GM23248 (cell line): ENCODE measurements at regions not wholly inside any gene's neighbourhood (a gene's known extent, or its start where the extent isn't known, plus 50 kb on each side); places are given as distances from the start of the nearest gene placed in this dataset.

Experiments
- DNase-seq: peaks from one replicate; pipeline ENCODE4 v3.0.0-alpha.2; 2015
- H2AFZ ChIP-seq: fragments of 200-600 bp; sonication (generic); 2 replicates; pipeline ENCODE4 v1.6.1; 2016; ENCODE audit warnings: antibody characterized with exemption
- H3F3A ChIP-seq: fragments of 200-600 bp; sonication (generic); 2 replicates; pipeline ENCODE4 v1.6.1; 2016; ENCODE audit warnings: mild to moderate bottlenecking, antibody characterized with exemption, mixed run types; ENCODE audit not compliant: insufficient read depth
- H3K27ac ChIP-seq: fragments of 200-600 bp; sonication (generic); 2 replicates; pipeline ENCODE4 v1.5.1; 2016; ENCODE audit warnings: mild to moderate bottlenecking
- H3K27me3 ChIP-seq: fragments of 200-600 bp; sonication (generic); replicated peaks from 2 replicates; pipeline ENCODE4 v1.6.1; 2016; ENCODE audit warnings: mild to moderate bottlenecking; ENCODE audit not compliant: insufficient read depth
- H3K36me3 ChIP-seq: fragments of 200-600 bp; sonication (generic); 2 replicates; pipeline ENCODE4 v1.6.1; 2016; ENCODE audit warnings: low read depth, mild to moderate bottlenecking
- H3K4me1 ChIP-seq: fragments of 200-600 bp; sonication (generic); 2 replicates; pipeline ENCODE4 v1.6.1; 2016; ENCODE audit warnings: mild to moderate bottlenecking; ENCODE audit not compliant: insufficient read depth
- H3K4me2 ChIP-seq: fragments of 200-600 bp; sonication (generic); one replicate; pipeline ENCODE4 v1.6.1; 2016; ENCODE audit warnings: mild to moderate bottlenecking; ENCODE audit not compliant: unreplicated experiment
- H3K4me3 ChIP-seq: fragments of 200-600 bp; sonication (generic); 2 replicates; pipeline ENCODE4 v1.5.1; 2016; ENCODE audit warnings: mild to moderate bottlenecking
- H3K79me2 ChIP-seq: fragments of 200-600 bp; sonication (generic); 2 replicates; pipeline ENCODE4 v1.6.1; 2016; ENCODE audit warnings: mild to moderate bottlenecking; ENCODE audit not compliant: insufficient read depth
- H3K9ac ChIP-seq: fragments of 200-600 bp; sonication (generic); 2 replicates; pipeline ENCODE4 v1.6.1; 2016; ENCODE audit warnings: mild to moderate bottlenecking
- H3K9me2 ChIP-seq: fragments of 200-600 bp; sonication (generic); 2 replicates; pipeline ENCODE4 v1.6.1; 2016; ENCODE audit warnings: mixed run types, mild to moderate bottlenecking, moderate library complexity; ENCODE audit not compliant: insufficient read depth
- H3K9me3 ChIP-seq: fragments of 200-600 bp; sonication (generic); one replicate; pipeline ENCODE4 v1.6.1; 2017; ENCODE audit warnings: low read depth
- H4K20me1 ChIP-seq: fragments of 200-600 bp; sonication (generic); 2 replicates; pipeline ENCODE4 v1.6.0; 2016; ENCODE audit not compliant: insufficient read depth
- EZH2 ChIP-seq: fragments of 200-600 bp; sonication (generic); IDR thresholded peaks from 2 replicates; pipeline ENCODE4 v1.6.1; 2018; ENCODE audit warnings: antibody characterized with exemption, mild to moderate bottlenecking; ENCODE audit not compliant: insufficient read depth, poor library complexity, severe bottlenecking
- EZH2phosphoT487 ChIP-seq: fragments of 200-600 bp; sonication (generic); IDR thresholded peaks from 2 replicates; pipeline ENCODE4 v1.6.1; 2018; ENCODE audit warnings: antibody characterized with exemption, moderate library complexity, mild to moderate bottlenecking, low read depth; ENCODE audit not compliant: insufficient read depth
- WGBS, 2 experiments: methylation state at CpG; one replicate each; pipeline ENCODE4 v1.1.6; 2015 to 2017; ENCODE audit warnings: low lambda C conversion rate in 2 of 2, low coverage in 1 of 2; ENCODE audit errors: missing lambda C conversion rate in 2 of 2; 5-methylcytosine and 5-hydroxymethylcytosine counted together
- in situ Hi-C: fragments of 300-500 bp; cut with MboI; formaldehyde crosslinking; loops from 2 replicates; pipeline ENCODE4 v1.15.0; 2020

DNA sequence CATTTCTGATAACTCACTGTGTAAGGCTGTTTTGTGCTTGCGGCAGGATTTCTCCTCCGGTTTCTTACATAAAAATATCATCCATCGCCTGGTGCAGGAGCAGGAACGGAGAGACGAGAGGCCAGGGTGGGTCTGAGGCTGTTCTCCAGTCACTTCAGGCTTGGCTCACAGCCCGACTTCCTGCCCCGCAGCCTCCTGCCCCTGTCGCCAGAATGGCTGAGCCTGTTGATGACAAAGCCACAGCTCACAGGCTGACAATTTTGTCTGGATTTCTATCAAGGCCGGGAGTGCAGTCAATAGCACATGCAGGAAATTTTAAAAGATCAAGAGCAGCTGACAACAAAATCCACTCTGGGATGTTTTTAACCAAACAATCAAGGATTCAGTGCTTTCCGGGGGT is 229.7 kb upstream of the ZNF32 start:
- peak overlapping the region; percentile 70 for H2AFZ ChIP-seq
- H3K4me1 ChIP-seq, result peaks cover 34% of the 10 kb centered on the region
- no peaks in the 10 kb centered on the region for H3K79me2 ChIP-seq
- in situ Hi-C loops, result no loop called here
- H4K20me1 ChIP-seq, result no peaks in the 10 kb centered on the region
- no peaks in the 10 kb centered on the region for H3K9me3 ChIP-seq
- DNase-seq, result peak; percentile 83
- peaks cover 12% of the 10 kb centered on the region; the same call in 1 of the 2 replicates for H3F3A ChIP-seq
- no peaks in the 10 kb centered on the region for H3K36me3 ChIP-seq
- 1 to 5% methylated on average over 10 of the region's 10 CpGs for WGBS, 2 experiments
- H3K27me3 ChIP-seq, result no peaks in the 10 kb centered on the region
- H3K4me3 ChIP-seq, result 0 out of 2 replicates have a peak overlapping the region, but pooled peaks have one; percentile 17
- H3K9ac ChIP-seq, result peak overlapping the region; percentile 59
- TF ChIP-seq EZH2, result no peak
- TF ChIP-seq EZH2phosphoT487, result no peak
- H3K27ac ChIP-seq, result peak overlapping the region; percentile 82
- H3K9me2 ChIP-seq, result no peaks in the 10 kb centered on the region
- peak overlapping the region; percentile 17 for H3K4me2 ChIP-seq

GRCh38 chr10:43876976-43877375 is 228.3 kb upstream of the ZNF32 start:
- Histone ChIP-seq H4K20me1 (no peaks in the 10 kb centered on the region), H3K9me3 (no peaks in the 10 kb centered on the region), H3K27ac (no peak overlapping the region), H2AFZ (no peak overlapping the region), H3F3A (peaks cover 12% of the 10 kb centered on the region; the same call in 1 of the 2 replicates), H3K9me2 (no peaks in the 10 kb centered on the region), H3K4me2 (no peak overlapping the region), H3K9ac (no peak overlapping the region), H3K4me3 (no peak overlapping the region), H3K36me3 (no peaks in the 10 kb centered on the region), H3K4me1 (peaks cover 28% of the 10 kb centered on the region), H3K79me2 (no peaks in the 10 kb centered on the region), H3K27me3 (no peaks in the 10 kb centered on the region)
- 96 to 97% methylated on average over 7 of the region's 7 CpGs for WGBS, 2 experiments
- no peak for DNase-seq
- no peak for TF ChIP-seq EZH2phosphoT487
- no peak for TF ChIP-seq EZH2
- in situ Hi-C loops, result no loop called here

DNA sequence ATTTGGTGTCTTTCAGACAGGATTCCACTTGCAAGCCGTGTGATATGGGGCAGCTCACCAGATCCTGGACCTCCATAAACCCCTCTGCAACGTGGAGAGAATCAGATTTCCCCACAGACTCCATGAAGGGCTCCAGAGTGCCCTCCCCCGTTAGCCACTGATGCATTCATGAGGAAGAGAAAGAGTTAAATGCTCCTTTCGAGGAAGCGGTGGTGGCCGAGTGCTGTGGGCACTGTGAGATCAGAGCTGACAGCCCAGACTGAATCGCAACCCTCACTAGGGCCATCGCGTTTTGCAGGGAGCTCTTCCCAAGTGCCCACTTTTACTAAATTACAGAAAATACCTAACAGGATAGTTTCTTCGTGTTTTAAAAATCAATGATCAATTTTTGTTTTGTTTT is 226.3 kb upstream of the ZNF32 start:
- Histone ChIP-seq H3K4me2 (no peak overlapping the region), H3F3A (peaks cover 12% of the 10 kb centered on the region; the same call in 1 of the 2 replicates), H3K4me1 (peaks cover 20% of the 10 kb centered on the region), H3K79me2 (no peaks in the 10 kb centered on the region), H4K20me1 (no peaks in the 10 kb centered on the region), H3K27ac (no peak overlapping the region), H3K9me2 (no peaks in the 10 kb centered on the region), H2AFZ (peak overlapping the region; percentile 21; the same call in 1 of the 2 replicates), H3K9me3 (no peaks in the 10 kb centered on the region), H3K4me3 (no peak overlapping the region), H3K27me3 (no peaks in the 10 kb centered on the region), H3K9ac (no peak overlapping the region), H3K36me3 (no peaks in the 10 kb centered on the region)
- DNase-seq, result no peak
- WGBS, 2 experiments, result 66 to 67% methylated on average over 10 of the region's 10 CpGs
- no peak for TF ChIP-seq EZH2
- in situ Hi-C loops, result no loop called here

- WGBS, 2 experiments, result 71% methylated on average over 5 of the region's 5 CpGs
- Histone ChIP-seq H3K4me2 (no peak overlapping the region), H3K36me3 (no peaks in the 10 kb centered on the region), H3F3A (peaks cover 5% of the 10 kb centered on the region), H3K4me1 (peaks cover 18% of the 10 kb centered on the region), H3K79me2 (no peaks in the 10 kb centered on the region), H3K9me2 (no peaks in the 10 kb centered on the region), H3K27me3 (no peaks in the 10 kb centered on the region), H4K20me1 (no peaks in the 10 kb centered on the region), H3K4me3 (no peak overlapping the region), H3K9ac (no peak overlapping the region), H3K27ac (no peak overlapping the region), H3K9me3 (no peaks in the 10 kb centered on the region), H2AFZ (no peak overlapping the region)
- DNase-seq, result no peak
- in situ Hi-C loops, result no loop called here
- TF ChIP-seq EZH2phosphoT487, result no peak
- no peak for TF ChIP-seq EZH2
Observed at GRCh38 chr10:43873717-43874116, 225.0 kb upstream of the ZNF32 start.

GRCh38 chr10:43872644-43873043 is 224.0 kb upstream of the ZNF32 start:
- Histone ChIP-seq H2AFZ (no peak overlapping the region), H3K27me3 (no peaks in the 10 kb centered on the region), H3K4me3 (no peak overlapping the region), H3K27ac (no peak overlapping the region), H3K4me1 (peaks cover 19% of the 10 kb centered on the region), H3K9me2 (no peaks in the 10 kb centered on the region), H3K79me2 (no peaks in the 10 kb centered on the region), H3F3A (peaks cover 12% of the 10 kb centered on the region), H3K9ac (no peak overlapping the region), H3K36me3 (no peaks in the 10 kb centered on the region), H3K4me2 (no peak overlapping the region), H4K20me1 (no peaks in the 10 kb centered on the region), H3K9me3 (no peaks in the 10 kb centered on the region)
- WGBS, 2 experiments, result 96 to 97% methylated on average over 6 of the region's 6 CpGs
- no peak for DNase-seq
- in situ Hi-C loops, result no loop called here
- no peak for TF ChIP-seq EZH2phosphoT487
- TF ChIP-seq EZH2, result no peak
